ENCODE measurements at regions not wholly inside any gene's neighbourhood (a gene's known extent, or its start where the extent isn't known, plus 50 kb on each side); places are given as distances from the start of the nearest gene placed in this dataset.

- Histone ChIP-seq H3F3A (ENCODE audit: insufficient read depth, low read depth) (no peaks in the 10 kb centered on the region), H3K4me2 (no peak overlapping the region), H3K4me3 (no peak overlapping the region), H3K36me3 (ENCODE audit: low read depth) (no peaks in the 10 kb centered on the region), H3K9me2 (ENCODE audit: insufficient read depth) (peaks cover 3% of the 10 kb centered on the region; the same call in 1 of the 2 replicates), H3K9me3 (ENCODE audit: insufficient read depth, low read depth) (no peaks in the 10 kb centered on the region), H3K27me3 (ENCODE audit: insufficient read depth, low read depth) (peaks cover 49% of the 10 kb centered on the region), H2AFZ (no peak overlapping the region), H3K4me1 (replicated peaks; ENCODE audit: insufficient read depth) (no peaks in the 10 kb centered on the region), H3K27ac (no peak overlapping the region), H4K20me1 (ENCODE audit: insufficient read depth) (no peaks in the 10 kb centered on the region), H3K79me2 (ENCODE audit: low read depth) (no peaks in the 10 kb centered on the region)
- CTCF ChIA-PET: no interaction called here
- no peak for TF ChIP-seq CTCF (conservative IDR thresholded peaks at IDR 0.05)
- no peak for TF ChIP-seq EZH2 (IDR thresholded peaks at IDR 0.05; ENCODE audit: low read depth)
- no TSS peak for BruUV-seq (replicated peaks)
- intact Hi-C loops (cut with micrococcal nuclease; ENCODE audit: unreplicated experiment): no loop called here
- POLR2A ChIA-PET (ENCODE audit: unreplicated experiment): no interaction called here
- DNase-seq: no peak
Observed at GRCh38 chr2:105158002-105158401, 83.5 kb upstream of the GPR45 start.

- Histone ChIP-seq H3F3A (ENCODE audit: insufficient read depth, low read depth) (no peaks in the 10 kb centered on the region), H3K4me3 (no peak overlapping the region), H2AFZ (no peak overlapping the region), H3K79me2 (ENCODE audit: low read depth) (no peaks in the 10 kb centered on the region), H4K20me1 (ENCODE audit: insufficient read depth) (no peaks in the 10 kb centered on the region), H3K4me2 (no peak overlapping the region), H3K9me3 (ENCODE audit: insufficient read depth, low read depth) (no peaks in the 10 kb centered on the region), H3K27me3 (ENCODE audit: insufficient read depth, low read depth) (peaks cover 75% of the 10 kb centered on the region), H3K36me3 (ENCODE audit: low read depth) (no peaks in the 10 kb centered on the region), H3K9me2 (ENCODE audit: insufficient read depth) (no peaks in the 10 kb centered on the region), H3K4me1 (replicated peaks; ENCODE audit: insufficient read depth) (no peaks in the 10 kb centered on the region), H3K27ac (no peak overlapping the region)
- DNase-seq: no peak
- intact Hi-C loops (cut with micrococcal nuclease; ENCODE audit: unreplicated experiment): no loop called here
- no TSS peak for BruUV-seq (replicated peaks)
- TF ChIP-seq EZH2 (IDR thresholded peaks at IDR 0.05; ENCODE audit: low read depth) (no peak), CTCF (conservative IDR thresholded peaks at IDR 0.05) (no peak)
- CTCF ChIA-PET: no interaction called here
- POLR2A ChIA-PET (ENCODE audit: unreplicated experiment): no interaction called here
Observed at GRCh38 chr2:105166688-105167087, 74.9 kb upstream of the GPR45 start.

GRCh38 chr2:105168543-105168942, 73.0 kb upstream of the GPR45 start:
- intact Hi-C loops (cut with micrococcal nuclease; ENCODE audit: unreplicated experiment): no loop called here
- ChIA-PET POLR2A (ENCODE audit: unreplicated experiment) (no interaction called here), CTCF (no interaction called here)
- H3F3A ChIP-seq (ENCODE audit: insufficient read depth, low read depth): no peaks in the 10 kb centered on the region
- H3K9me3 ChIP-seq (ENCODE audit: insufficient read depth, low read depth): no peaks in the 10 kb centered on the region
- no TSS peak for BruUV-seq (replicated peaks)
- DNase-seq: no peak
- H3K36me3 ChIP-seq (ENCODE audit: low read depth): no peaks in the 10 kb centered on the region
- no peak overlapping the region for H3K27ac ChIP-seq
- peaks cover 70% of the 10 kb centered on the region for H3K27me3 ChIP-seq (ENCODE audit: insufficient read depth, low read depth)
- no peak overlapping the region for H3K4me2 ChIP-seq
- no peak overlapping the region for H2AFZ ChIP-seq
- no peaks in the 10 kb centered on the region for H4K20me1 ChIP-seq (ENCODE audit: insufficient read depth)
- no peaks in the 10 kb centered on the region for H3K4me1 ChIP-seq (replicated peaks; ENCODE audit: insufficient read depth)
- no peak overlapping the region for H3K4me3 ChIP-seq
- no peaks in the 10 kb centered on the region for H3K9me2 ChIP-seq (ENCODE audit: insufficient read depth)
- no peak for TF ChIP-seq EZH2 (IDR thresholded peaks at IDR 0.05; ENCODE audit: low read depth)
- TF ChIP-seq CTCF (conservative IDR thresholded peaks at IDR 0.05): no peak
- H3K79me2 ChIP-seq (ENCODE audit: low read depth): no peaks in the 10 kb centered on the region

All from PC-9 (cell line).